ENCODE measurements at regions not wholly inside any gene's neighbourhood (a gene's known extent, or its start where the extent isn't known, plus 50 kb on each side); places are given as distances from the start of the nearest gene placed in this dataset.

GRCh38 chr17:53631486-53631885 lies 191.2 kb upstream of the KIF2B start:
- TF ChIP-seq EGR1 (IDR thresholded peaks at IDR 0.05) (no peak), FOXM1 (IDR thresholded peaks at IDR 0.05; ENCODE audit: borderline replicate concordance, low read depth) (no peak), TEAD4 (IDR thresholded peaks at IDR 0.05) (no peak), CEBPB (IDR thresholded peaks at IDR 0.05) (no peak), EP300 (IDR thresholded peaks at IDR 0.05; ENCODE audit: borderline replicate concordance) (no peak), RAD21 (IDR thresholded peaks at IDR 0.05; ENCODE audit: low read depth) (no peak), YY1 (IDR thresholded peaks at IDR 0.05; ENCODE audit: low read depth) (no peak), USF1 (IDR thresholded peaks at IDR 0.05) (no peak), ZBTB7A (IDR thresholded peaks at IDR 0.05; ENCODE audit: low read depth) (no peak), NFIC (IDR thresholded peaks at IDR 0.05) (no peak), CREB1 (IDR thresholded peaks at IDR 0.05; ENCODE audit: low read depth) (no peak), TAF1 (IDR thresholded peaks at IDR 0.05; ENCODE audit: low read depth) (no peak), TCF12 (IDR thresholded peaks at IDR 0.05; ENCODE audit: low read depth) (no peak), MAX (IDR thresholded peaks at IDR 0.05) (no peak)
- TF ChIP-seq, protein P1, sequence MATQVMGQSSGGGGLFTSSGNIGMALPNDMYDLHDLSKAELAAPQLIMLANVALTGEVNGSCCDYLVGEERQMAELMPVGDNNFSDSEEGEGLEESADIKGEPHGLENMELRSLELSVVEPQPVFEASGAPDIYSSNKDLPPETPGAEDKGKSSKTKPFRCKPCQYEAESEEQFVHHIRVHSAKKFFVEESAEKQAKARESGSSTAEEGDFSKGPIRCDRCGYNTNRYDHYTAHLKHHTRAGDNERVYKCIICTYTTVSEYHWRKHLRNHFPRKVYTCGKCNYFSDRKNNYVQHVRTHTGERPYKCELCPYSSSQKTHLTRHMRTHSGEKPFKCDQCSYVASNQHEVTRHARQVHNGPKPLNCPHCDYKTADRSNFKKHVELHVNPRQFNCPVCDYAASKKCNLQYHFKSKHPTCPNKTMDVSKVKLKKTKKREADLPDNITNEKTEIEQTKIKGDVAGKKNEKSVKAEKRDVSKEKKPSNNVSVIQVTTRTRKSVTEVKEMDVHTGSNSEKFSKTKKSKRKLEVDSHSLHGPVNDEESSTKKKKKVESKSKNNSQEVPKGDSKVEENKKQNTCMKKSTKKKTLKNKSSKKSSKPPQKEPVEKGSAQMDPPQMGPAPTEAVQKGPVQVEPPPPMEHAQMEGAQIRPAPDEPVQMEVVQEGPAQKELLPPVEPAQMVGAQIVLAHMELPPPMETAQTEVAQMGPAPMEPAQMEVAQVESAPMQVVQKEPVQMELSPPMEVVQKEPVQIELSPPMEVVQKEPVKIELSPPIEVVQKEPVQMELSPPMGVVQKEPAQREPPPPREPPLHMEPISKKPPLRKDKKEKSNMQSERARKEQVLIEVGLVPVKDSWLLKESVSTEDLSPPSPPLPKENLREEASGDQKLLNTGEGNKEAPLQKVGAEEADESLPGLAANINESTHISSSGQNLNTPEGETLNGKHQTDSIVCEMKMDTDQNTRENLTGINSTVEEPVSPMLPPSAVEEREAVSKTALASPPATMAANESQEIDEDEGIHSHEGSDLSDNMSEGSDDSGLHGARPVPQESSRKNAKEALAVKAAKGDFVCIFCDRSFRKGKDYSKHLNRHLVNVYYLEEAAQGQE (IDR thresholded peaks at IDR 0.05; ENCODE audit: low read depth), result no peak

DNA sequence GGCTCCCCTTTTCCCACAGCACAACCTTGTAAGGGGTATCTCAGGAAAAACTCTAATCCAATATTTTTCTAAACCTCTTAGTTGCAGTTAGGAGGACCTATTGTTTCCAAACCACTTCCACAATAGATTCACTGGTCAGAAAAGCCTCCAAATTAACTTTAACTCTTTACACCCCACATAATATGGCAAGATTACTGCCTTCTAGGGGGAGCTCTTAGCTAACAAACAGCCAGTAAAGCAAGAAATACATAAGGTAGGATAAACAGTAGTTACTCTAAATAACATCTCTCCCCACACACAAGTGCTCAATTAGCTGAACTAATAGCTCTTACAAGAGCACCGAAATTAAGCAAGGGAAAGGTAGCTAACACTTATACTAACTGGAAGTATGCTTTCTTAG lies 192.1 kb upstream of the KIF2B start:
- TF ChIP-seq USF1 (IDR thresholded peaks at IDR 0.05) (no peak), TAF1 (IDR thresholded peaks at IDR 0.05; ENCODE audit: low read depth) (no peak), EP300 (IDR thresholded peaks at IDR 0.05; ENCODE audit: borderline replicate concordance) (no peak), YY1 (IDR thresholded peaks at IDR 0.05; ENCODE audit: low read depth) (no peak), TCF12 (IDR thresholded peaks at IDR 0.05; ENCODE audit: low read depth) (no peak), RAD21 (IDR thresholded peaks at IDR 0.05; ENCODE audit: low read depth) (no peak), MAX (IDR thresholded peaks at IDR 0.05) (no peak), TEAD4 (IDR thresholded peaks at IDR 0.05) (no peak), FOXM1 (IDR thresholded peaks at IDR 0.05; ENCODE audit: borderline replicate concordance, low read depth) (no peak), EGR1 (IDR thresholded peaks at IDR 0.05) (no peak), CEBPB (IDR thresholded peaks at IDR 0.05) (no peak), ZBTB7A (IDR thresholded peaks at IDR 0.05; ENCODE audit: low read depth) (no peak), CREB1 (IDR thresholded peaks at IDR 0.05; ENCODE audit: low read depth) (no peak), NFIC (IDR thresholded peaks at IDR 0.05) (no peak)
- TF ChIP-seq, protein P1 (IDR thresholded peaks at IDR 0.05; ENCODE audit: low read depth), result no peak

DNA sequence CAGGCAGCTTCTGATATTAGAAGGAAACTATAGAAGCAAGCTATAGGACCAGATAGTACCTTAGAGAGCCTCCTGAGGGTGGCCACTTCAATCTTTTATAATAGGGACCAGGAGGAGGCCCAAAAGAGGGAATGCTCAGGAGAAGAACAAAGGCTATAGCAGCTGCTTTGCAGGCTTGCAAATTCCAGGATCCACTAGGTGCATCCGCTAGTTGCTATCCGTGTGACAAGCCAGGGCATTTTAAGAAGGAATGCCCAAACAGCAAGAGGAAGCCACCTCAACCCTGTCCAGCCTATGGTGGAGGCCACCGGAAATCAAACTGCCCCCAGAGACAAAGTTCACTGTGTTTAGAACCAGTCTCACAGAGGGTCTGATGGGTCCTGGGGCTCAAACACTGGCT lies 192.6 kb upstream of the KIF2B start:
- TF ChIP-seq TEAD4 (IDR thresholded peaks at IDR 0.05) (no peak), CEBPB (IDR thresholded peaks at IDR 0.05) (no peak), MAX (IDR thresholded peaks at IDR 0.05) (no peak), RAD21 (IDR thresholded peaks at IDR 0.05; ENCODE audit: low read depth) (no peak), EGR1 (IDR thresholded peaks at IDR 0.05) (no peak), NFIC (IDR thresholded peaks at IDR 0.05) (no peak), FOXM1 (IDR thresholded peaks at IDR 0.05; ENCODE audit: borderline replicate concordance, low read depth) (no peak), USF1 (IDR thresholded peaks at IDR 0.05) (no peak), TCF12 (IDR thresholded peaks at IDR 0.05; ENCODE audit: low read depth) (no peak), CREB1 (IDR thresholded peaks at IDR 0.05; ENCODE audit: low read depth) (no peak), YY1 (IDR thresholded peaks at IDR 0.05; ENCODE audit: low read depth) (no peak), TAF1 (IDR thresholded peaks at IDR 0.05; ENCODE audit: low read depth) (no peak), EP300 (IDR thresholded peaks at IDR 0.05; ENCODE audit: borderline replicate concordance) (no peak), ZBTB7A (IDR thresholded peaks at IDR 0.05; ENCODE audit: low read depth) (no peak)
- TF ChIP-seq, protein P1 (IDR thresholded peaks at IDR 0.05; ENCODE audit: low read depth), result no peak

All from Ishikawa (cell line).